ENCODE measurements at regions not wholly inside any gene's neighbourhood (a gene's known extent, or its start where the extent isn't known, plus 50 kb on each side); places are given as distances from the start of the nearest gene placed in this dataset.

GRCh38 chr6:150544793-150545192 lies 54.9 kb upstream of the PLEKHG1 start:
- H3K36me3 Mint-ChIP-seq (ENCODE audit: low read depth), result no peaks in the 10 kb centered on the region; the same call in 1 of the 2 replicates
- peaks cover 7% of the 10 kb centered on the region; the same call in 1 of the 2 replicates for H3K27me3 Mint-ChIP-seq (ENCODE audit: insufficient read depth)
- no peak overlapping the region for H3K27ac Mint-ChIP-seq
- H3K4me1 Mint-ChIP-seq (ENCODE audit: low read depth), result no peaks in the 10 kb centered on the region
- TF ChIP-seq, protein P1, sequence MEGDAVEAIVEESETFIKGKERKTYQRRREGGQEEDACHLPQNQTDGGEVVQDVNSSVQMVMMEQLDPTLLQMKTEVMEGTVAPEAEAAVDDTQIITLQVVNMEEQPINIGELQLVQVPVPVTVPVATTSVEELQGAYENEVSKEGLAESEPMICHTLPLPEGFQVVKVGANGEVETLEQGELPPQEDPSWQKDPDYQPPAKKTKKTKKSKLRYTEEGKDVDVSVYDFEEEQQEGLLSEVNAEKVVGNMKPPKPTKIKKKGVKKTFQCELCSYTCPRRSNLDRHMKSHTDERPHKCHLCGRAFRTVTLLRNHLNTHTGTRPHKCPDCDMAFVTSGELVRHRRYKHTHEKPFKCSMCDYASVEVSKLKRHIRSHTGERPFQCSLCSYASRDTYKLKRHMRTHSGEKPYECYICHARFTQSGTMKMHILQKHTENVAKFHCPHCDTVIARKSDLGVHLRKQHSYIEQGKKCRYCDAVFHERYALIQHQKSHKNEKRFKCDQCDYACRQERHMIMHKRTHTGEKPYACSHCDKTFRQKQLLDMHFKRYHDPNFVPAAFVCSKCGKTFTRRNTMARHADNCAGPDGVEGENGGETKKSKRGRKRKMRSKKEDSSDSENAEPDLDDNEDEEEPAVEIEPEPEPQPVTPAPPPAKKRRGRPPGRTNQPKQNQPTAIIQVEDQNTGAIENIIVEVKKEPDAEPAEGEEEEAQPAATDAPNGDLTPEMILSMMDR (IDR thresholded peaks at IDR 0.05), result no peak
- DNase-seq, result no peak
- H3K4me3 Mint-ChIP-seq, result no peak overlapping the region
- 0 out of 2 replicates have a peak, but pooled peaks cover 9% of the 10 kb centered on the region for H3K9me3 Mint-ChIP-seq

DNA sequence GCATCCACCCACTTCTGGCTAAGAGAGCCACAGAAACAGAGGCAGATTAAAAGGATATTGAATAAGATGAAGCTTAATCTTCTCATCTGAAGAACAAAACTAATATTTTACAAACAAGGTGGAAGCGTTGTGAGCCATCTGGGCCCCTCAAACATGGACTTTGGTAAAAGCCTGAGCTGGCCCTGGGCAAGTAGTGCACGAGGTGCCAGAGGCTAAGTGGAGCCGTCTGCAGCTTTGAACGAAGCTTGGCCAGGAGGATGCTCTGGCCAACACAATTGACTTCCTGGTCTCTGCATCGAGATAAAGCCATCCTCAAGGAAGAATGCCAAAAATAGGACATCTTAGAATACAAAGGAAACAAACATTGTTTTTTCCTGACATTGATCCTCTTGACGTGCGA lies 53.2 kb upstream of the PLEKHG1 start:
- no peak for DNase-seq
- peaks cover under 1% of the 10 kb centered on the region; the same call in 1 of the 2 replicates for H3K36me3 Mint-ChIP-seq (ENCODE audit: low read depth)
- H3K27me3 Mint-ChIP-seq (ENCODE audit: insufficient read depth), result peaks cover 7% of the 10 kb centered on the region; the same call in 1 of the 2 replicates
- TF ChIP-seq, protein P1 (IDR thresholded peaks at IDR 0.05), result no peak
- peaks cover 10% of the 10 kb centered on the region; the same call in 1 of the 2 replicates for H3K9me3 Mint-ChIP-seq
- no peaks in the 10 kb centered on the region for H3K4me1 Mint-ChIP-seq (ENCODE audit: low read depth)
- no peak overlapping the region for H3K27ac Mint-ChIP-seq
- no peak overlapping the region for H3K4me3 Mint-ChIP-seq

DNA sequence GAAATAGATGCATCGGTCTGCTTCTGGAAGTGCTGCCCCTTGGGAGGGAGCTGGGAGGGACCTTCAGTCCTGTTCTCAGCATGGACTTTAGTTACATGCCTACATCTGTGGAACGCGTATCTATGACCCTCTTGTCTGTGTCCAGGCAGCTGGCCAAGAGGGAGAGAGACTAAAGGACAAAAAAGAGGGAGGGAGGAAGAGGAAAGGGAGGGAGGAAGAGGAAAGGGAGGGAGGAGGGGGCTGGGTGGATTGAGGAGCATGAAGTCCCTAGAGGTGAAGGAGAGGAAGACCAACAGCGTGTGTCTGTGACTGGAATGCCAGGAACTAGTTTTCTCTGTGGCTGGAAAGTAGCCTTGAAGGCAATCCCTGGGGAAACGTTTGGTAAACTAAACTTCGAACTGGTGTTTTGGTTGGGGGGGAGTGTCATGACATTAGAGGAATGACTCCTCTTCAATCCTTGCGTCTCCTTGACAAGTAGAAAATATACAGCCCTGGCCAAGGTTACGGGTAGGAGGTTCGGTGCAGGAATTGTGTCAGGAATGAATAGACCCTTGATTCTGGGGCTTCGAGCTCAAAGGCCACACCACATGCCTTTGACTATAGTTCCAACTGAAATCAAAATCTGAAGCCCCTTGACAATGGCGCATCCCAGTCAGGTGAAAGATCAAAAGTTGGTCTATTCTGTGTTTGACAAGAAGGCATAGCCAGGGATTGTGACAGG lies 52.0 kb upstream of the PLEKHG1 start:
- Mint-ChIP-seq H3K9me3 (peaks cover 18% of the 10 kb centered on the region), H3K36me3 (ENCODE audit: low read depth) (peaks cover 6% of the 10 kb centered on the region; the same call in 1 of the 2 replicates), H3K4me3 (no peak overlapping the region), H3K4me1 (ENCODE audit: low read depth) (no peaks in the 10 kb centered on the region), H3K27ac (no peak overlapping the region), H3K27me3 (ENCODE audit: insufficient read depth) (peaks cover 7% of the 10 kb centered on the region)
- TF ChIP-seq, protein P1 (IDR thresholded peaks at IDR 0.05), result no peak
- no peak for DNase-seq

DNA sequence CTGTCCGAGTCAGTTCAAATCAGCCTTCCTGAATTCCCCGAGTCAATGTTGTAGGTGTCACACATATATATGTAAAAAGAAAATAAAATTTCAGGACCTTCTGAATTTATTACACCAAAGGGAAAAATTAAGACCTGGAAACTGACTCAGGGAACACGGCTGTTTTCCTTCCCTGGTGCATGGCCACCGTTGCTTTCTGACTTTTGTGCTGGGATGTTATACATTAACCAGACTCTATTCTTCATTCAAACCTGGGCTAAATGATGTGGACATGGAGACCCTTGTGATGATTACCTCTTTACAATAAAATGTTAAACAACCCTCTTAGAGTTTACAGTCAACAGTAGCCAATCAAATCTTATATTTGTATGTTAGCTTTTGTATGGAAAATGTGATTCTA lies 51.4 kb upstream of the PLEKHG1 start:
- TF ChIP-seq, protein P1 (IDR thresholded peaks at IDR 0.05), result no peak
- no peak overlapping the region for H3K4me3 Mint-ChIP-seq
- no peak for DNase-seq
- no peaks in the 10 kb centered on the region for H3K4me1 Mint-ChIP-seq (ENCODE audit: low read depth)
- peaks cover 6% of the 10 kb centered on the region; the same call in 1 of the 2 replicates for H3K36me3 Mint-ChIP-seq (ENCODE audit: low read depth)
- H3K27me3 Mint-ChIP-seq (ENCODE audit: insufficient read depth), result peaks cover 7% of the 10 kb centered on the region
- H3K27ac Mint-ChIP-seq, result no peak overlapping the region
- H3K9me3 Mint-ChIP-seq, result peaks cover 23% of the 10 kb centered on the region

- Mint-ChIP-seq H3K4me1 (ENCODE audit: low read depth) (no peaks in the 10 kb centered on the region), H3K27ac (no peak overlapping the region), H3K36me3 (ENCODE audit: low read depth) (peaks cover 6% of the 10 kb centered on the region; the same call in 1 of the 2 replicates), H3K27me3 (ENCODE audit: insufficient read depth) (peaks cover 7% of the 10 kb centered on the region), H3K4me3 (no peak overlapping the region), H3K9me3 (peaks cover 23% of the 10 kb centered on the region)
- no peak for DNase-seq
- TF ChIP-seq, protein P1 (IDR thresholded peaks at IDR 0.05), result no peak
Observed at GRCh38 chr6:150549007-150549406, 50.7 kb upstream of the PLEKHG1 start.
